ENCODE measurements at regions not wholly inside any gene's neighbourhood (a gene's known extent, or its start where the extent isn't known, plus 50 kb on each side); places are given as distances from the start of the nearest gene placed in this dataset.

- no peak overlapping the region for H2AFZ ChIP-seq (ENCODE audit: low read length)
- no peak overlapping the region for H2BK5ac ChIP-seq (ENCODE audit: low read depth, low read length)
- H3K9ac ChIP-seq (replicated peaks in 1 of 4; ENCODE audit: extremely low read depth in 1 of 4, low read depth in 3 of 4, low read length in 3 of 4) = no peak overlapping the region
- H4K5ac ChIP-seq (ENCODE audit: insufficient read length, low read depth, low read length) = no peak overlapping the region
- H4K91ac ChIP-seq (replicated peaks; ENCODE audit: insufficient read length, low read length) = no peak overlapping the region
- H2BK15ac ChIP-seq (ENCODE audit: low read length) = no peak overlapping the region
- TF ChIP-seq POU5F1 (IDR thresholded peaks at IDR 0.05; ENCODE audit: low read depth, low read length) (no peak), CBX5 (IDR thresholded peaks at IDR 0.05; ENCODE audit: low read depth, low read length) (no peak), CEBPB (IDR thresholded peaks at IDR 0.05; ENCODE audit: low read depth, low read length) (no peak), E2F6 (IDR thresholded peaks at IDR 0.05) (no peak), ATF2 (IDR thresholded peaks at IDR 0.05; ENCODE audit: low read length) (no peak), PHF8 (conservative IDR thresholded peaks at IDR 0.05; ENCODE audit: low read depth, low read length) (no peak)
- no peak overlapping the region for H3K14ac ChIP-seq (ENCODE audit: insufficient read length)
- CTCF ChIA-PET (ENCODE audit: partially characterized antibody) = no interaction called here
- H2AK5ac ChIP-seq (ENCODE audit: low read depth, low read length) = no peak overlapping the region
- H3K23me2 ChIP-seq (ENCODE audit: low read depth, low read length) = no peaks in the 10 kb centered on the region
- H4K20me1 ChIP-seq (replicated peaks in 1 of 2; ENCODE audit: control insufficient read depth in 1 of 2, insufficient read depth in 2 of 2, low read length in 2 of 2) = no peaks in the 10 kb centered on the region
- H2BK120ac ChIP-seq (replicated peaks; ENCODE audit: low read depth, low read length) = no peak overlapping the region
- H3K4ac ChIP-seq (replicated peaks; ENCODE audit: insufficient read length, low read depth, low read length) = no peak overlapping the region
- H3K27ac ChIP-seq (ENCODE audit: low read depth, low read length) = no peak overlapping the region
- H3K36me3 ChIP-seq (ENCODE audit: control insufficient read depth in 2 of 4, insufficient read depth in 4 of 4, low read length in 3 of 4) = no peaks in the 10 kb centered on the region
- H3K23ac ChIP-seq (ENCODE audit: insufficient read length) = no peak overlapping the region
- no peak overlapping the region for H3K4me2 ChIP-seq (ENCODE audit: insufficient read depth in 1 of 2, low read depth in 2 of 2, low read length in 2 of 2)
- H3K4me1 ChIP-seq (replicated peaks in 1 of 4; ENCODE audit: control insufficient read depth in 3 of 4, insufficient read depth in 4 of 4, low read length in 3 of 4) = peaks cover 0 to 2% (median 0%) of the 10 kb centered on the region in 4 experiments; a peak in 2 of 7 replicates
- no peak overlapping the region for H4K8ac ChIP-seq (ENCODE audit: extremely low read depth, insufficient read depth, low read length)
- DNase-seq (ENCODE audit: low read depth in 1 of 2, low spot score in 2 of 2) (no peak), FAIRE-seq (peak; percentile 60)
- H3K9me3 ChIP-seq (ENCODE audit: insufficient read depth in 2 of 2, low read depth in 1 of 2, low read length in 1 of 2) = no peaks in the 10 kb centered on the region
- no peak overlapping the region for H3K4me3 ChIP-seq (ENCODE audit: extremely low read depth in 1 of 4, insufficient read depth in 2 of 4, low read depth in 3 of 4, low read length in 4 of 4)
- H3K27me3 ChIP-seq (replicated peaks in 1 of 4; ENCODE audit: control insufficient read depth in 3 of 4, extremely low read depth in 1 of 4, insufficient read depth in 3 of 4, low read length in 3 of 4) = no peaks in the 10 kb centered on the region
- H3K18ac ChIP-seq (ENCODE audit: extremely low read depth, low read length) = no peak overlapping the region
- H3K79me1 ChIP-seq (ENCODE audit: low read depth, low read length) = no peaks in the 10 kb centered on the region
- POLR2A ChIA-PET (ENCODE audit: partially characterized antibody) = no interaction called here
- no peak overlapping the region for H3K56ac ChIP-seq (replicated peaks; ENCODE audit: insufficient read length, low read depth, low read length)
- H2BK12ac ChIP-seq (ENCODE audit: low read depth, low read length) = no peak overlapping the region
- H2BK20ac ChIP-seq (ENCODE audit: low read length) = no peak overlapping the region
- no peaks in the 10 kb centered on the region; a peak in 1 of 4 replicates for H3K79me2 ChIP-seq (ENCODE audit: control insufficient read depth in 1 of 2, insufficient read depth in 2 of 2, low read length in 2 of 2)
Observed at GRCh38 chr10:21130108-21130507, 233.0 kb upstream of the NEBL start.
